GM12878 (cell line): ENCODE measurements at regions not wholly inside any gene's neighbourhood (a gene's known extent, or its start where the extent isn't known, plus 50 kb on each side); places are given as distances from the start of the nearest gene placed in this dataset.

Experiments used
- ATAC-seq: fragments of 200-7000 bp; cut with Tn5 transposase; 3 replicates; pipeline ENCODE4 v1.9.1; 2020; ENCODE audit warnings: mild to moderate bottlenecking, moderate library complexity
- BruUV-seq: library from RNA; stranded (reverse); fragments of 400-500 nt; replicated peaks from 2 replicates; lab custom pipeline; 2021; lab: Mats Ljungman, UMichigan
- CTCF ChIA-PET: fragments of 300-600 bp; sonication (Branson Sonifier 250); formaldehyde crosslinking; extraction: SDS; loops from one replicate; lab custom pipeline; 2021; ENCODE audit warnings: inconsistent platforms; lab: Yijun Ruan, JAX
- POLR2A ChIA-PET: fragments of 350-600 bp; formaldehyde crosslinking; extraction: SDS; loops from one replicate; lab custom pipeline; 2021; ENCODE audit warnings: inconsistent platforms; lab: Charles Lee
- RAD21 ChIA-PET: fragments of 300-600 bp; sonication (Branson Sonifier 250); formaldehyde crosslinking; loops from one replicate; lab custom pipeline; 2023; ENCODE audit warnings: antibody characterized with exemption; ENCODE audit not compliant: unreplicated experiment; lab: Charles Lee
- SMC1A ChIA-PET: fragments of 300-600 bp; sonication (Branson Sonifier 250); formaldehyde crosslinking; loops from one replicate; lab custom pipeline; 2023; ENCODE audit not compliant: unreplicated experiment, uncharacterized antibody; lab: Charles Lee
- DNase-seq: peaks from one replicate; pipeline ENCODE4 v3.0.0-alpha.2; 2011; ENCODE audit warnings: low read depth, low spot score
- FAIRE-seq: peaks from 3 replicates; lab custom pipeline; 2011; peaks lifted over from hg19 to GRCh38; lab: Jason Lieb, UNC
- H2AFZ ChIP-seq: 2 replicates; pipeline ENCODE4 v1.6.0; 2011; ENCODE audit warnings: low read depth, low read length, control low read depth; ENCODE audit not compliant: control insufficient read depth
- H3K27ac ChIP-seq: 2 replicates; pipeline ENCODE4 v1.5.1; 2011; ENCODE audit warnings: control low read depth; ENCODE audit not compliant: control insufficient read depth, insufficient read depth
- H3K27me3 ChIP-seq, 2 experiments: replicated peaks in 1 of 2; 2 replicates each; pipeline versions ENCODE4 v1.6.0 to v1.6.1; 2011; ENCODE audit warnings: low read length in 1 of 2; ENCODE audit not compliant: control insufficient read depth in 2 of 2, insufficient read depth in 2 of 2
- H3K36me3 ChIP-seq, 2 experiments: 2 replicates each; pipeline ENCODE4 v1.5.1; 2011; ENCODE audit warnings: low read length in 1 of 2; ENCODE audit not compliant: control insufficient read depth in 2 of 2, insufficient read depth in 2 of 2
- H3K4me1 ChIP-seq: 2 replicates; pipeline ENCODE4 v1.6.1; 2011; ENCODE audit warnings: mild to moderate bottlenecking, low read length, moderate library complexity, mixed read lengths; ENCODE audit not compliant: control insufficient read depth, insufficient read depth
- H3K4me2 ChIP-seq: 2 replicates; pipeline ENCODE4 v1.6.0; 2011; ENCODE audit warnings: control low read depth; ENCODE audit not compliant: control insufficient read depth, insufficient read depth
- H3K4me3 ChIP-seq: fragments of 200-600 bp; sonication (generic); 2 replicates; pipeline ENCODE4 v1.5.1; 2016
- H3K79me2 ChIP-seq: 2 replicates; pipeline ENCODE4 v1.6.0; 2011; ENCODE audit warnings: low read length; ENCODE audit not compliant: control insufficient read depth, insufficient read depth
- H3K9ac ChIP-seq: 2 replicates; pipeline ENCODE4 v1.8.0; 2011; ENCODE audit warnings: low read length, control low read depth, mixed read lengths; ENCODE audit not compliant: control insufficient read depth, insufficient read depth
- H3K9me3 ChIP-seq: replicated peaks from 3 replicates; pipeline ENCODE4 v1.5.1; 2011; ENCODE audit warnings: mild to moderate bottlenecking, low read length; ENCODE audit not compliant: control insufficient read depth, insufficient read depth
- H4K20me1 ChIP-seq: 2 replicates; pipeline ENCODE4 v1.6.0; 2011; ENCODE audit not compliant: control insufficient read depth, insufficient read depth
- CEBPB ChIP-seq, 2 experiments: fragments of 150-350 bp in 1 of 2; IDR thresholded peaks; 2 replicates each; pipeline ENCODE4 v1.6.1; 2012 to 2014; ENCODE audit warnings: low read depth in 2 of 2, low read length in 2 of 2, borderline replicate concordance in 1 of 2, inconsistent platforms in 1 of 2
- CHD4 ChIP-seq: fragments of 200-600 bp; sonication (generic); IDR thresholded peaks from 2 replicates; pipeline ENCODE4 v1.6.1; 2016; ENCODE audit warnings: mild to moderate bottlenecking
- EGR1 ChIP-seq, 2 experiments: IDR thresholded peaks; 1 replicate in 1 of 2; 2 replicates in 1 of 2; pipeline ENCODE4 v1.6.1; 2011 to 2012; ENCODE audit warnings: low read depth in 2 of 2, low read length in 2 of 2, borderline replicate concordance in 1 of 2, mild to moderate bottlenecking in 1 of 2, moderate library complexity in 1 of 2
- KDM1A ChIP-seq: fragments of 200-600 bp; sonication (generic); IDR thresholded peaks from 2 replicates; pipeline ENCODE4 v1.6.1; 2016; ENCODE audit warnings: borderline replicate concordance
- NFIC ChIP-seq: IDR thresholded peaks from 2 replicates; pipeline ENCODE4 v1.6.1; 2012; ENCODE audit warnings: low read depth, mild to moderate bottlenecking, inconsistent platforms, low read length, moderate library complexity
- POLR2AphosphoS5 ChIP-seq: IDR thresholded peaks from 2 replicates; pipeline ENCODE4 v1.6.1; 2011; ENCODE audit warnings: mild to moderate bottlenecking, low read length, inconsistent platforms
- RAD51 ChIP-seq: fragments of 450-650 bp; IDR thresholded peaks from 2 replicates; pipeline ENCODE4 v1.6.1; 2016; ENCODE audit warnings: moderate library complexity, mild to moderate bottlenecking, inconsistent platforms
- RELA ChIP-seq: fragments of 450-650 bp; IDR thresholded peaks from 2 replicates; pipeline ENCODE4 v1.8.0; 2014; ENCODE audit warnings: borderline replicate concordance; ENCODE audit not compliant: partially characterized antibody
- RELB ChIP-seq: fragments of 450-650 bp; IDR thresholded peaks from 2 replicates; pipeline ENCODE4 v1.6.1; 2017; ENCODE audit warnings: low read depth, mild to moderate bottlenecking, moderate library complexity
- TCF7 ChIP-seq: IDR thresholded peaks from 2 replicates; pipeline ENCODE4 v1.6.1; 2014; ENCODE audit warnings: antibody characterized with exemption, borderline replicate concordance
- ZBTB33 ChIP-seq: fragments of 450-650 bp; IDR thresholded peaks from 2 replicates; pipeline ENCODE4 v1.6.1; 2017; ENCODE audit warnings: mild to moderate bottlenecking
- ZNF384 ChIP-seq: IDR thresholded peaks from 2 replicates; pipeline ENCODE4 v1.6.1; 2012; ENCODE audit warnings: low read depth, mild to moderate bottlenecking, low read length, improper control_type of control experiment, borderline replicate concordance
- WGBS: methylation state at CpG from one replicate; pipeline ENCODE4 v1.1.6; 2016; ENCODE audit warnings: low lambda C conversion rate; ENCODE audit not compliant: insufficient replicate concordance, insufficient coverage; ENCODE audit errors: missing lambda C conversion rate; 5-methylcytosine and 5-hydroxymethylcytosine counted together
- in situ Hi-C: fragments of 300-500 bp; cut with MboI; formaldehyde crosslinking; loops from 9 replicates; pipeline ENCODE4 v1.14.3; 2018; ENCODE audit warnings: mixed read lengths
- intact Hi-C: fragments of 100-400 bp; cut with micrococcal nuclease; formaldehyde crosslinking; loops from one replicate; pipeline ENCODE4 v1.14.2; 2022; ENCODE audit not compliant: unreplicated experiment
- TF ChIP-seq, protein P1 (sequence below): fragments of 450-650 bp; IDR thresholded peaks from 2 replicates; pipeline ENCODE4 v1.6.1; 2014; ENCODE audit warnings: mild to moderate bottlenecking

DNA sequence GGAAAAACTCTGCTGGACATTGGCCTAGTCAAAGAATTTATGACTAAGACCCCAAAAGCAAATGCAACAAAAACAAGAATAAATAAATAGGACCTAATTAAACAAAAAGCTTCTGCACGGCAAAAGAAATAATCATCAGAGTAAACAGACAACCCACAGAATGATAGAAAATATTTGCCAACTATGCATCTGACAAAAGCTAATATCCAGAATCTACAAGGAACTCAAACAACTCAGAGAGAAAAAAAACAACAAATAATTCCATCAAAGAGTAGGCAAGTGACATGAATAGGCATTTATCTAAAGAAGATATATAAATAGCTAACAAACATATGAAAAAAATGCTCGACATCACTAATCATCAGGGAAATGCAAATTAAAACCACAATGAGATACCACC, 91.2 kb upstream of the PALMD start:
- no peak overlapping the region for H3K4me2 ChIP-seq
- no peaks in the 10 kb centered on the region for H4K20me1 ChIP-seq
- no peaks in the 10 kb centered on the region for H3K4me1 ChIP-seq
- intact Hi-C loops (no loop called here), in situ Hi-C loops (no loop called here)
- DNase-seq, result no peak
- BruUV-seq, result no TSS peak
- no peak for ATAC-seq
- H2AFZ ChIP-seq, result no peak overlapping the region
- H3K9ac ChIP-seq, result no peak overlapping the region
- H3K36me3 ChIP-seq, result no peaks in the 10 kb centered on the region
- 45% methylated on average over 2 of the region's 2 CpGs for WGBS
- no peak for FAIRE-seq
- CTCF ChIA-PET, result no interaction called here
- POLR2A ChIA-PET, result no interaction called here
- H3K27ac ChIP-seq, result no peak overlapping the region
- RAD21 ChIA-PET, result no interaction called here
- H3K9me3 ChIP-seq, result no peaks in the 10 kb centered on the region
- H3K79me2 ChIP-seq, result no peaks in the 10 kb centered on the region
- H3K4me3 ChIP-seq, result no peak overlapping the region
- SMC1A ChIA-PET, result no interaction called here
- no peak for TF ChIP-seq CEBPB (IDR thresholded peaks at IDR 0.05; ENCODE audit: borderline replicate concordance in 1 of 2, low read depth in 2 of 2, low read length in 2 of 2)
- TF ChIP-seq POLR2AphosphoS5, result no peak
- no peak for TF ChIP-seq RAD51
- no peak for TF ChIP-seq EGR1 (IDR thresholded peaks at IDR 0.05; ENCODE audit: borderline replicate concordance in 1 of 2, low read depth in 2 of 2, low read length in 2 of 2)
- TF ChIP-seq RELA, result no peak
- TF ChIP-seq, protein P1, sequence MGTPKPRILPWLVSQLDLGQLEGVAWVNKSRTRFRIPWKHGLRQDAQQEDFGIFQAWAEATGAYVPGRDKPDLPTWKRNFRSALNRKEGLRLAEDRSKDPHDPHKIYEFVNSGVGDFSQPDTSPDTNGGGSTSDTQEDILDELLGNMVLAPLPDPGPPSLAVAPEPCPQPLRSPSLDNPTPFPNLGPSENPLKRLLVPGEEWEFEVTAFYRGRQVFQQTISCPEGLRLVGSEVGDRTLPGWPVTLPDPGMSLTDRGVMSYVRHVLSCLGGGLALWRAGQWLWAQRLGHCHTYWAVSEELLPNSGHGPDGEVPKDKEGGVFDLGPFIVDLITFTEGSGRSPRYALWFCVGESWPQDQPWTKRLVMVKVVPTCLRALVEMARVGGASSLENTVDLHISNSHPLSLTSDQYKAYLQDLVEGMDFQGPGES, result no peak
- no peak for TF ChIP-seq KDM1A
- TF ChIP-seq TCF7, result no peak
- TF ChIP-seq ZBTB33, result no peak
- TF ChIP-seq CHD4, result no peak
- no peak for TF ChIP-seq NFIC
- TF ChIP-seq ZNF384, result no peak
- no peak for TF ChIP-seq RELB
- no peaks in the 10 kb centered on the region for H3K27me3 ChIP-seq
